NCI-H1436 (cell line): ENCODE measurements at regions not wholly inside any gene's neighbourhood (a gene's known extent, or its start where the extent isn't known, plus 50 kb on each side); places are given as distances from the start of the nearest gene placed in this dataset.

Experiments used
- DNase-seq: peaks from one replicate; lab custom pipeline; 2025; lab: John Stamatoyannopoulos, UW

- DNase-seq: no peak
Measured at GRCh38 chr5:24849210-24849609, 204.4 kb upstream of the CDH10 start.

- DNase-seq: no peak
Measured at GRCh38 chr5:24831989-24832388, 187.2 kb upstream of the CDH10 start.

GRCh38 chr5:24823625-24824024, 178.8 kb upstream of the CDH10 start:
- no peak for DNase-seq

GRCh38 chr5:24819841-24820240, 175.1 kb upstream of the CDH10 start:
- no peak for DNase-seq

- no peak for DNase-seq
Measured at GRCh38 chr5:24817966-24818365, 173.2 kb upstream of the CDH10 start.

- DNase-seq: no peak
Measured at GRCh38 chr5:24816206-24816605, 171.4 kb upstream of the CDH10 start.

- no peak for DNase-seq
Measured at GRCh38 chr5:24805230-24805629, 160.5 kb upstream of the CDH10 start.

- DNase-seq: no peak
Measured at GRCh38 chr5:24804221-24804681, 159.5 kb upstream of the CDH10 start.

GRCh38 chr5:24791326-24791725, 146.5 kb upstream of the CDH10 start:
- DNase-seq: no peak

GRCh38 chr5:24789611-24790351, 145.0 kb upstream of the CDH10 start:
- no peak for DNase-seq

- no peak for DNase-seq
Measured at GRCh38 chr5:24788829-24789514, 144.2 kb upstream of the CDH10 start.

- DNase-seq: no peak
Measured at GRCh38 chr5:24786108-24786507, 141.3 kb upstream of the CDH10 start.

- no peak for DNase-seq
Measured at GRCh38 chr5:24783596-24783995, 138.8 kb upstream of the CDH10 start.

GRCh38 chr5:24777392-24777791, 132.6 kb upstream of the CDH10 start:
- DNase-seq: no peak

GRCh38 chr5:24773261-24773660, 128.5 kb upstream of the CDH10 start:
- no peak for DNase-seq

- no peak for DNase-seq
Measured at GRCh38 chr5:24767086-24767485, 122.3 kb upstream of the CDH10 start.

GRCh38 chr5:24765219-24765618, 120.4 kb upstream of the CDH10 start:
- no peak for DNase-seq

- no peak for DNase-seq
Measured at GRCh38 chr5:24750355-24750754, 105.6 kb upstream of the CDH10 start.

GRCh38 chr5:24749701-24750100, 104.9 kb upstream of the CDH10 start:
- DNase-seq: no peak

- no peak for DNase-seq
Measured at GRCh38 chr5:24747327-24747726, 102.5 kb upstream of the CDH10 start.

- DNase-seq: no peak
Measured at GRCh38 chr5:24742334-24742733, 97.6 kb upstream of the CDH10 start.

- no peak for DNase-seq
Measured at GRCh38 chr5:24737163-24737562, 92.4 kb upstream of the CDH10 start.

GRCh38 chr5:24735284-24735683, 90.5 kb upstream of the CDH10 start:
- DNase-seq: no peak

GRCh38 chr5:24732184-24732583, 87.4 kb upstream of the CDH10 start:
- DNase-seq: no peak
